ENCODE measurements at regions not wholly inside any gene's neighbourhood (a gene's known extent, or its start where the extent isn't known, plus 50 kb on each side); places are given as distances from the start of the nearest gene placed in this dataset.

GRCh38 chr15:31550211-31550977 lies 223.8 kb downstream of the KLF13 start:
- no peaks in the 10 kb centered on the region for H3K4me1 ChIP-seq
- TF ChIP-seq CTCF (IDR thresholded peaks at IDR 0.05; ENCODE audit: insufficient read depth in 1 of 2, low read depth in 1 of 2, low read length in 1 of 2, severe bottlenecking in 1 of 2, unreplicated experiment in 1 of 2), result no peak
- peaks cover 4% of the 10 kb centered on the region for H3K27me3 ChIP-seq (replicated peaks; ENCODE audit: control insufficient read depth, insufficient read depth, low read length)
- CTCF ChIA-PET, result interaction anchor here (0.6 kb wide), 1 partner anchor 44 kb away, joined by 3 read pairs; no protein-coding TSS in a partner anchor
- no peaks in the 10 kb centered on the region for H3K4me1 Mint-ChIP-seq (ENCODE audit: low read depth, unreplicated experiment)
- BruUV-seq (replicated peaks), result no TSS peak
- H3K4me3 ChIP-seq (ENCODE audit: low read depth, low read length), result no peak overlapping the region
- no peak overlapping the region for H3K27ac Mint-ChIP-seq (ENCODE audit: unreplicated experiment)
- no peaks in the 10 kb centered on the region for H3K36me3 Mint-ChIP-seq (ENCODE audit: insufficient read depth, unreplicated experiment)
- intact Hi-C loops (cut with micrococcal nuclease; ENCODE audit: unreplicated experiment), result no loop called here
- POLR2A ChIA-PET, result no interaction called here
- H3K4me3 Mint-ChIP-seq (ENCODE audit: unreplicated experiment), result no peak overlapping the region
- no peaks in the 10 kb centered on the region for H3K36me3 ChIP-seq (ENCODE audit: control insufficient read depth, insufficient read depth, low read length)
- H3K9me3 Mint-ChIP-seq (ENCODE audit: unreplicated experiment), result no peaks in the 10 kb centered on the region
- peaks cover 24% of the 10 kb centered on the region for H3K27me3 Mint-ChIP-seq (ENCODE audit: insufficient read depth, unreplicated experiment)
- no peaks in the 10 kb centered on the region for H3K9me3 ChIP-seq
- DNase-seq, result no peak

DNA sequence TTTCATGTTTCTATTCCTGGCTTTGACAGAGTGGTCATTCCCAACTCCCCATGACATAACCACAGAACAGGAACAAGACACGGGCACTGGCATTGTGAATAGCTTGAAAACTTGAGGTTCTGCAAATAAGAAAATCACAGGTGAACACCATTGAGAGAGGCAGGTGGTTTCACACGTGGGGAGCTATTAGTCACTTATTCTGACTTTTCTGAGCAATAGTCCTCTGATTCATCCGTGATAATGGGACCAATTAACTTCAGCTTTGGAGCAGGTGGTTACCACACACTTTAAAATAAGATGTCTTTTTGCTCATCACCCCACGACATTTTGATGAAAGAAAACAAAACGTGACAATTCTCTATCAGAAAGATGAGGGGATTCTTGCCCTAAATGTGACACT lies 224.7 kb downstream of the KLF13 start:
- Mint-ChIP-seq H3K27me3 (ENCODE audit: insufficient read depth, unreplicated experiment) (peaks cover 24% of the 10 kb centered on the region), H3K36me3 (ENCODE audit: insufficient read depth, unreplicated experiment) (no peaks in the 10 kb centered on the region), H3K4me1 (ENCODE audit: low read depth, unreplicated experiment) (no peaks in the 10 kb centered on the region), H3K4me3 (ENCODE audit: unreplicated experiment) (no peak overlapping the region), H3K27ac (ENCODE audit: unreplicated experiment) (no peak overlapping the region), H3K9me3 (ENCODE audit: unreplicated experiment) (no peaks in the 10 kb centered on the region)
- CTCF ChIA-PET, result no interaction called here
- TF ChIP-seq CTCF (IDR thresholded peaks at IDR 0.05; ENCODE audit: insufficient read depth in 1 of 2, low read depth in 1 of 2, low read length in 1 of 2, severe bottlenecking in 1 of 2, unreplicated experiment in 1 of 2), result no peak
- H3K4me3 ChIP-seq (ENCODE audit: low read depth, low read length), result no peak overlapping the region
- peaks cover 5% of the 10 kb centered on the region for H3K27me3 ChIP-seq (replicated peaks; ENCODE audit: control insufficient read depth, insufficient read depth, low read length)
- no peaks in the 10 kb centered on the region for H3K9me3 ChIP-seq
- no peaks in the 10 kb centered on the region for H3K4me1 ChIP-seq
- H3K36me3 ChIP-seq (ENCODE audit: control insufficient read depth, insufficient read depth, low read length), result no peaks in the 10 kb centered on the region
- DNase-seq, result no peak
- intact Hi-C loops (cut with micrococcal nuclease; ENCODE audit: unreplicated experiment), result no loop called here
- POLR2A ChIA-PET, result no interaction called here
- no TSS peak for BruUV-seq (replicated peaks)

GRCh38 chr15:31552482-31553099 lies 226.0 kb downstream of the KLF13 start:
- peaks cover 5% of the 10 kb centered on the region for H3K27me3 ChIP-seq (replicated peaks; ENCODE audit: control insufficient read depth, insufficient read depth, low read length)
- Mint-ChIP-seq H3K27me3 (ENCODE audit: insufficient read depth, unreplicated experiment) (peaks cover 21% of the 10 kb centered on the region), H3K9me3 (ENCODE audit: unreplicated experiment) (no peaks in the 10 kb centered on the region), H3K36me3 (ENCODE audit: insufficient read depth, unreplicated experiment) (no peaks in the 10 kb centered on the region), H3K4me1 (ENCODE audit: low read depth, unreplicated experiment) (no peaks in the 10 kb centered on the region), H3K27ac (ENCODE audit: unreplicated experiment) (no peak overlapping the region), H3K4me3 (ENCODE audit: unreplicated experiment) (no peak overlapping the region)
- H3K4me3 ChIP-seq (ENCODE audit: low read depth, low read length), result no peak overlapping the region
- no TSS peak for BruUV-seq (replicated peaks)
- H3K9me3 ChIP-seq, result no peaks in the 10 kb centered on the region
- CTCF ChIA-PET, result no interaction called here
- TF ChIP-seq CTCF (IDR thresholded peaks at IDR 0.05; ENCODE audit: insufficient read depth in 1 of 2, low read depth in 1 of 2, low read length in 1 of 2, severe bottlenecking in 1 of 2, unreplicated experiment in 1 of 2), result no peak
- intact Hi-C loops (cut with micrococcal nuclease; ENCODE audit: unreplicated experiment), result no loop called here
- H3K4me1 ChIP-seq, result no peaks in the 10 kb centered on the region
- H3K36me3 ChIP-seq (ENCODE audit: control insufficient read depth, insufficient read depth, low read length), result no peaks in the 10 kb centered on the region
- POLR2A ChIA-PET, result no interaction called here
- DNase-seq, result no peak
